WI38 (cell line): ENCODE measurements at regions not wholly inside any gene's neighbourhood (a gene's known extent, or its start where the extent isn't known, plus 50 kb on each side); places are given as distances from the start of the nearest gene placed in this dataset.

ENCODE experiments used
- H3K4me3 ChIP-seq: 2 replicates; pipeline ENCODE4 v1.5.1; 2011; ENCODE audit warnings: low read depth, mild to moderate bottlenecking, control low read depth, low read length
- TF ChIP-seq, protein P1 (sequence below): IDR thresholded peaks from 2 replicates; pipeline ENCODE4 v1.5.1; 2012; ENCODE audit warnings: low read depth, mild to moderate bottlenecking, control low read depth, low read length

DNA sequence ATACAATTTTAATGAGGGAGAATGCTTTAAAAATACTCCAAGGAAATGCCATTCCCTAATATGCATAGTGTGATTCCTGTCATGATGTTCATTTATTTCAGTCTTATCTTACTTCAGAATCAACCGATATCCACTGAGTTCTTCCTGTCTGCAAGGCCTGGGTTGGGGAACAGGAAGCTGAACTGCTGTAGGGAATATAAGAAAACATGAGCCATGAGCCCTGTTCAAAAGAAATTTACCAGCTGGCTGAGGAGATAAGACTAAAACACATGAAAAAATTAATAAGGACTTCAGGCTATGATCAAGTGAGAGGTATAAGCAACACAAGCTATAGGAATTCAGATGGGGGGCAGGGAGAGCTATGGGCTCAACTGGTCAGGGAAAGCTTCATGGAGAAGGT, 184.7 kb downstream of the PLPP4 start:
- TF ChIP-seq, protein P1, sequence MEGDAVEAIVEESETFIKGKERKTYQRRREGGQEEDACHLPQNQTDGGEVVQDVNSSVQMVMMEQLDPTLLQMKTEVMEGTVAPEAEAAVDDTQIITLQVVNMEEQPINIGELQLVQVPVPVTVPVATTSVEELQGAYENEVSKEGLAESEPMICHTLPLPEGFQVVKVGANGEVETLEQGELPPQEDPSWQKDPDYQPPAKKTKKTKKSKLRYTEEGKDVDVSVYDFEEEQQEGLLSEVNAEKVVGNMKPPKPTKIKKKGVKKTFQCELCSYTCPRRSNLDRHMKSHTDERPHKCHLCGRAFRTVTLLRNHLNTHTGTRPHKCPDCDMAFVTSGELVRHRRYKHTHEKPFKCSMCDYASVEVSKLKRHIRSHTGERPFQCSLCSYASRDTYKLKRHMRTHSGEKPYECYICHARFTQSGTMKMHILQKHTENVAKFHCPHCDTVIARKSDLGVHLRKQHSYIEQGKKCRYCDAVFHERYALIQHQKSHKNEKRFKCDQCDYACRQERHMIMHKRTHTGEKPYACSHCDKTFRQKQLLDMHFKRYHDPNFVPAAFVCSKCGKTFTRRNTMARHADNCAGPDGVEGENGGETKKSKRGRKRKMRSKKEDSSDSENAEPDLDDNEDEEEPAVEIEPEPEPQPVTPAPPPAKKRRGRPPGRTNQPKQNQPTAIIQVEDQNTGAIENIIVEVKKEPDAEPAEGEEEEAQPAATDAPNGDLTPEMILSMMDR, result no peak

DNA sequence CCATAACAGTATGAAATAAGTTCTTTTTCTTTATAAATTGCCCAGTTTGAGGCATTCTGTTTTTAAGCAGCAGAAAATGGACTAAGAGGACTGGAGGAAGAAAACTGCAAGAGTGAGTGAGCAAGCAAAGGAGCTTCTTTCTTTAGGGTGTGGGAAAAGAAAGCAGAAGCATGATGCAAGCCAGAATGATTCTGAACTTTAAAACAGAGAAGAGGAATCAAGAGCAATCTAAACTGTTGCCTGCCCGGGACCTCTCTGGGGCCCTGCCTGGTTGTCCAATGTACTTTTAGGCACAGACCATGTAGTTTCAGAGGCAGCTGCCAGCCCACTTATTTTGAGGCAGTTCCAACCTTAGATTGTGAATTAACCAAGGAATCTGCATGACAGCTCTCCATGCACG, 186.3 kb downstream of the PLPP4 start:
- H3K4me3 ChIP-seq, result no peak overlapping the region
- TF ChIP-seq, protein P1, result no peak

More for the DNA sequence above, 184.7 kb downstream of the PLPP4 start:
- no peak overlapping the region for H3K4me3 ChIP-seq

DNA sequence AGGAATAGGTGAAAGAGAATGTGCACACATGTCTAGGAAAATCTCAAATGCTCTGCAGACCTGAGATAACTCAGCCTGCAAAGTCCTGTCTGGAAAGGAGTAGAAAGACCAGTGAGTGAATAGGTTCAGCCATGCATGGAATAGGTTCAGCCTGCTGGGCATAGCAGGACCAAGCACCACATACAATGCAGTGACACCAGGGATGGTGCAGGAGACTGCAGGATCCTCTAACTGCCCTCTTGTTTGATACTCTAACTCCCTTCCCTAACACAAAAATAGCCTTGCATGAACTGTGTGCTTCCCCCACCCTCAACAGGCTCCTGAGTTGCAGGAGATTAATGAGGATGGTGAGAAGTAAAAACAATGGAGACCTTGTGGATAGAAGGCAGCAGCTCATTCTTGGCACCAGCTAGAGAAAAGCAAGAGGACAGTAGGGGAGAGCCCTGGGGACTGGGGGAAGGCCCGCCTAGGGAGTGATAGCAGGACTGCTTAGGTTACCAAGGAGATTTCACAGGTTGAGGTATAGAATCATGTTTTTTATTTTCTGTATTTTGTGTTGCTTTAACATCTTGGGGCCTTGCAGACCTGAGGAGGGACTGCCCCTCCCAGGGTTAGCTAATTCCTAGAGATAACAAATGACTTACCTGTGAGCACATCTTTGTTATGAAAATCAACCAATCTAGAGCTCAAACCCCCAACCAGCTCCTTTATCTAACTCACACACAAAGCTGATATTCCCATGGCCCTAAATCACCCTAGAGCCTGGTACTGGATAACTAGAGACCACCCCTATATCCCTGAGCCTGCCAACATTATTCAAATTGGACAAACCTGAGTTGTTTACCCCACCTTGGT, 187.8 kb downstream of the PLPP4 start:
- TF ChIP-seq, protein P1, result no peak

DNA sequence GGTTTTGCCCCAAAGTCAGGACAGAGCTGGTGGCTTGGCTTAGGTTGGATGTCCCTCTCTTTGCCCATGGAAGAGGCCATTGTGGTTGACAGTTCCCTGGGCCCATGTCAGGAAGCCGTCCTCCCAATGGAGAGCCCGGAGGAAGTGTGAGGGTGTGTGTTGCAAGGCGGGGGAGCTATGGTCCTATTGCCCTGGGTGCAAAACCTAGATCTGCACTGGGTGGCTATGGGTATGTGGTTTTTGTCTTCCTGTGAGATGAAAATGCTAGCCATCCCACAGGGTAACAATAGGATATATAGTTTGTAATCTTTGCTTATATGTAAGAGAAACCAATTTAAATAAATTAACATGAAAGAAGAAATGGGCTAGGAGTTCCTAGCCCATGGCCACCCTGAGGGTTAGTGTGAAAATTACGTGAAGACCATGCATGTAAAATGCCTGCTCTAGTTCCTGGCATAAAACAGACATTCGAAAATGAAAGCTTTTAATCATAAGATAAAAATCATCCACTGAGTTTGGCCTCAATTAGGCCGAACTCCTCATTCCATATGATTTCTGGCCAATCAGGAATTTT, 189.2 kb downstream of the PLPP4 start:
- TF ChIP-seq, protein P1, result no peak

More for the DNA sequence above, 187.8 kb downstream of the PLPP4 start:
- H3K4me3 ChIP-seq, result no peak overlapping the region

DNA sequence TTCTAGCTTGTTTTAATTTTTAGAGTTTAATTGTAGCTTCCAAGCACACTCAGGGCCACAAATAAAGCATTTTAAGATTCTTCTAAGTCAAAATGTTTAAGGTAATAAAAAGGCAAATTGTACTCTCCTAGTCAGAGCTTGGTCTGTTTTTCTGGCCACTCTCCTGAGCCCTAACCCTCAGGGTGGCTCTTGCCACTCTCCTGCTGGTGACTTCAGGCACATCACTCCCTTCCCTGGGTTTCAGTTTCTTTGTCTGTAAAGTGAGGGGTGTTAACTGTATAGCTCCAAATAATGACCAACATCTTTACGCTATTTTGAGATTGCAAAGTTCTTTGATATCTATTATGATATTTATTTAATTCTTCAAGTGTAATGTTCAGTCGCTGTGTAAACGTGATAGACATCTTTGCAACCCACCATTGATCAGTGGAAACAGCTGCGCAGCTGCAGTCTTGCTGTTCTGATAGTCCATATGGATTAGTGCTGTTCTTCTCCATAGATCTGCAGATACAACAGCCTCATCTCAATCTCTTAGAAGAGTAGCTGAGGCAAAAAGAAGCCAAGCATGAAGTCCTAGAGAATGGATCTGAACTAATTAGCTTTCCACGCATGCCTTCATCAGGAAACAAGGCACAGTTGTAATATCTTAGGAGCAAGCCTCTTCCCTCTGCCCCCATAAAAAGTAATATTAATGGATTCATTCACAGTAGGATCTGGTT, 189.9 kb downstream of the PLPP4 start:
- TF ChIP-seq, protein P1, result no peak
- no peak overlapping the region for H3K4me3 ChIP-seq

More for the DNA sequence above, 189.2 kb downstream of the PLPP4 start:
- H3K4me3 ChIP-seq, result no peak overlapping the region

DNA sequence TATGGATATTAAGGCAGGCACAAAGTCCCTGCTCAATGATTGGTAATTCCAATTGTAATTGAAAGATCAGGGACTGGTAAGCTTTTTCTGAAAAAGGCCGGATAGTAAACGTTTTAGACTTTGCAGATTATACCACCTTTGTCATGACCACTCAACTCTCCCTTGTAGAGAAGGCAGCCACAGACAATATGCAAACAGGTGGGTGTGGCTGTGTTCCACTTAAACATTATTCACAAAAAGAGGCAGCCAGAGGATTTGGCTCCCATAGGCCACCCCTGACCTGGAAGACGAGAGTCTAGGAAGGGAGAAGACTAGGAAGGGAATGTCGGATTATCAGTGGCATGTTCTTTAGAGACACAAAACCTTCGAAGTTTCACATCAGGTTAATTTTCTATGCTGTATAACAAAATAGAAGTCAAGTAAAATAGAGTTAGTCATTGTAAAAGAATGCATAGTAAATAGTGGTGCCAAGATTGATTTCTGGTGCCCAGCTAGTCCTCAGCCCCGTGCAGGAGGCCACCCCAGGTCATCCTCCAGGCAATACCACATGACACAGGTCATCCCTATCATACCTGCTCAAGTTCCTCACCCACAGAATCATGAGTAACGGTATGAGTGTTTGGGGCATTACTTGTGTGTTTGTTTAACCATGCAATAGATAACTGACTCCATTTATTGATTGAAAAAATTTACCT, 193.8 kb downstream of the PLPP4 start:
- H3K4me3 ChIP-seq, result no peak overlapping the region
- TF ChIP-seq, protein P1, result no peak
